Heart left ventricle (tissue), 16 donors: ENCODE measurements at regions not wholly inside any gene's neighbourhood (a gene's known extent, or its start where the extent isn't known, plus 50 kb on each side); places are given as distances from the start of the nearest gene placed in this dataset.

Experiments
- ATAC-seq, 4 donors: fragments of 200-7000 bp; cut with Tn5 transposase; one replicate each; pipeline ENCODE4 v1.9.1; 2020 to 2022; ENCODE audit warnings: moderate library complexity in 4 of 4, mild to moderate bottlenecking in 3 of 4, moderate number of reproducible peaks in 1 of 4
- DNase-seq, 5 donors: peaks; one replicate each; pipeline ENCODE4 v3.0.0-alpha.2; 2020
- H3K27ac ChIP-seq, 12 donors: fragments of 200-600 bp; sonication (generic) in 4 of 12; one replicate each; pipeline versions ENCODE4 v1.5.0 to v1.8.0; 2016 to 2022; ENCODE audit warnings: mild to moderate bottlenecking in 2 of 12
- H3K27me3 ChIP-seq, 9 donors: fragments of 200-600 bp; sonication (generic) in 2 of 9; one replicate each; pipeline versions ENCODE4 v1.5.1 to v1.8.0; 2016 to 2022; ENCODE audit warnings: mild to moderate bottlenecking in 3 of 9
- H3K36me3 ChIP-seq, 9 donors: fragments of 200-600 bp; sonication (generic) in 2 of 9; one replicate each; pipeline versions ENCODE4 v1.5.0 to v1.8.0; 2018 to 2022; ENCODE audit warnings: mild to moderate bottlenecking in 2 of 9
- H3K4me1 ChIP-seq, 12 donors: fragments of 200-600 bp; sonication (generic) in 4 of 12; one replicate each; pipeline versions ENCODE4 v1.5.0 to v1.8.0; 2016 to 2022; ENCODE audit warnings: mild to moderate bottlenecking in 3 of 12
- H3K4me3 ChIP-seq, 12 donors: fragments of 200-600 bp; sonication (generic) in 4 of 12; one replicate each; pipeline versions ENCODE4 v1.5.0 to v1.8.0; 2017 to 2022; ENCODE audit warnings: mild to moderate bottlenecking in 9 of 12, moderate library complexity in 4 of 12
- H3K9me3 ChIP-seq, 12 donors: fragments of 200-600 bp; sonication (generic) in 4 of 12; one replicate each; pipeline versions ENCODE4 v1.5.0 to v1.8.0; 2016 to 2022; ENCODE audit warnings: mild to moderate bottlenecking in 1 of 12
- POLR2A ChIP-seq, 2 donors: fragments of 450-650 bp; IDR thresholded peaks; one replicate each; pipeline ENCODE4 v1.6.1; 2017; ENCODE audit warnings: antibody characterized with exemption in 2 of 2, mild to moderate bottlenecking in 2 of 2, moderate library complexity in 2 of 2
- WGBS, 4 donors: extraction: QIAGEN DNeasy Blood & Tissue Kit in 2 of 4; methylation state at CpG; one replicate each; pipeline versions ENCODE4 v1.1.5 to v1.1.7; 2013 to 2018; 5-methylcytosine and 5-hydroxymethylcytosine counted together
- intact Hi-C, 10 donors: fragments of 100-400 bp; cut with DNase I; formaldehyde crosslinking; loops; one replicate each; pipeline versions ENCODE4 v1.11.1 to v1.14.2; 2022
- TF ChIP-seq, protein P1 (sequence below), 12 donors: fragments of 200-600 bp; sonication (generic) in 4 of 12; IDR thresholded peaks; one replicate each; pipeline versions ENCODE4 v1.5.0 to v1.8.0; 2018 to 2022; ENCODE audit warnings: antibody characterized with exemption in 12 of 12, mild to moderate bottlenecking in 5 of 12
- donor health status: ischemic (EF 13 %, LVEDD 7.1; RV severe dilation, severe dysfunction).
- donor health status: healthy with polysubstance abuse.
- donor health status: DM: no; HTN: yes; CAD: no.
- donor health status: DM: no; HTN: no; CAD: no.
- donor health status: ischemic (EF 25% LVEDD 6.9; RV normal size, moderate dysfunction).
- donor health status: ischemic (EF 25% LVEDD 5.7; RV mildly dilated, moderate dysfunction).
- donor health status: healthy.
- donor health status: DM: yes; HTN: yes; CAD: no.
- donor health status: ischemic (EF 35%, LVEDD 5.7; RV mildly dilated, moderate dysfunction).
- donor health status: nonischemic (EF 11% LVEDD 7.7; RV severe dilation, severe dysfunction).
- donor health status: DM: yes; HTN: yes; CAD: no.
- donor health status: PGD.
- donor health status: ischemic (EF 29% LVEDD 5.4; RV normal size, mild dysfunction).
- donor health status: nonischemic (EF 23%, LVEDD 6.1; RV moderate dilation, normal function).

DNA sequence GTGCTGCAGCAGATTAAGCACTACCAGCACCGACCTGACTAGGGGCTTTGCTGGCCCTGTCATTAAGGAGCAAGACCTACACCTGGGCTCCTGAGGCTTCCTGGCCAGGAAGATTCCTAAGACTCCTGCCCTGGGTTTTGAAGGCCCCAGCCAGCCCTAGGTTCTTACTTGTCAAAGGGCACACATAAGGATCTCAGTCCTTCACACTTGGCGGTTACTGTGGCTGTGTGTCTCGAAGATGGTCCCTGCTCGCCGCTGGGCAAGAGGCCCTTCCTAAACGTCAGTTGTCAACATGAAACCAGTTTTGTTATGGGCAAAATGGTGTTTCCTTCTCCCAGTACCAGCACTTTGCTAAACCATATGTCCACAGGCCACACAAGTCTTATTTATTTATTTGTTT is 470.6 kb downstream of the TOX3 start:
- no peaks in the 10 kb centered on the region for H3K36me3 ChIP-seq
- peaks cover 0 to under 1% (median 0%) of the 10 kb centered on the region in 9 donors for H3K27me3 ChIP-seq
- 85 to 91% (median 89%) methylated on average over 6 of the region's 6 CpGs for WGBS, 4 donors
- intact Hi-C loops = no loop called here
- ATAC-seq = no peak
- H3K27ac ChIP-seq = no peak overlapping the region
- H3K9me3 ChIP-seq = no peaks in the 10 kb centered on the region
- TF ChIP-seq, protein P1, sequence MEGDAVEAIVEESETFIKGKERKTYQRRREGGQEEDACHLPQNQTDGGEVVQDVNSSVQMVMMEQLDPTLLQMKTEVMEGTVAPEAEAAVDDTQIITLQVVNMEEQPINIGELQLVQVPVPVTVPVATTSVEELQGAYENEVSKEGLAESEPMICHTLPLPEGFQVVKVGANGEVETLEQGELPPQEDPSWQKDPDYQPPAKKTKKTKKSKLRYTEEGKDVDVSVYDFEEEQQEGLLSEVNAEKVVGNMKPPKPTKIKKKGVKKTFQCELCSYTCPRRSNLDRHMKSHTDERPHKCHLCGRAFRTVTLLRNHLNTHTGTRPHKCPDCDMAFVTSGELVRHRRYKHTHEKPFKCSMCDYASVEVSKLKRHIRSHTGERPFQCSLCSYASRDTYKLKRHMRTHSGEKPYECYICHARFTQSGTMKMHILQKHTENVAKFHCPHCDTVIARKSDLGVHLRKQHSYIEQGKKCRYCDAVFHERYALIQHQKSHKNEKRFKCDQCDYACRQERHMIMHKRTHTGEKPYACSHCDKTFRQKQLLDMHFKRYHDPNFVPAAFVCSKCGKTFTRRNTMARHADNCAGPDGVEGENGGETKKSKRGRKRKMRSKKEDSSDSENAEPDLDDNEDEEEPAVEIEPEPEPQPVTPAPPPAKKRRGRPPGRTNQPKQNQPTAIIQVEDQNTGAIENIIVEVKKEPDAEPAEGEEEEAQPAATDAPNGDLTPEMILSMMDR (IDR thresholded peaks at IDR 0.05) = no peak
- no peak for TF ChIP-seq POLR2A (IDR thresholded peaks at IDR 0.05)
- no peak overlapping the region for H3K4me3 ChIP-seq
- no peaks in the 10 kb centered on the region for H3K4me1 ChIP-seq
- DNase-seq = no peak

DNA sequence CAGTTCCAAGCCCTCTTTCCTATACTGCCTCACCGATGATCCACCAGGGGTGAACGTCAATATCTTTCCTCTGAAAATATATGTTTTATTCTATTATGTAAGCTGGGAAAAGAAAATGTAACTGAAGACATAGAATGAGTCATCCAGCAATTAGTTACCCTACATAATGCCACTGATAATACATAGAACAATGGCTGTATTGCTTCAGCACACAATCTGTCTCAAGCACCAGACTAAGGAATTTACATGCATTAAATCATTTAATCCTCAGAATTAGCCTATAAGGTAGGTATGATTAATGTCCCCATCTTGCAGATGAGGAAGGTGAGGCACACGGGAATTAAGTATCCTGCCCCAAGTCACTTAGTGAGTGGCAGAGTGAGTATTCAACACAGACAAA is 472.8 kb downstream of the TOX3 start:
- WGBS, 4 donors = 87 to 96% (median 90%) methylated on average over 3 of the region's 3 CpGs
- Histone ChIP-seq H3K4me1 (no peaks in the 10 kb centered on the region), H3K9me3 (no peaks in the 10 kb centered on the region), H3K36me3 (no peaks in the 10 kb centered on the region), H3K27me3 (no peaks in the 10 kb centered on the region), H3K27ac (no peak overlapping the region), H3K4me3 (no peak overlapping the region)
- DNase-seq (no peak), ATAC-seq (no peak)
- TF ChIP-seq, protein P1 (IDR thresholded peaks at IDR 0.05) = no peak
- TF ChIP-seq POLR2A (IDR thresholded peaks at IDR 0.05) = no peak
- intact Hi-C loops = loop anchor here in 1 of 10 donors (5.0 kb wide), 1 partner anchor 948 kb away; no protein-coding TSS in a partner anchor

DNA sequence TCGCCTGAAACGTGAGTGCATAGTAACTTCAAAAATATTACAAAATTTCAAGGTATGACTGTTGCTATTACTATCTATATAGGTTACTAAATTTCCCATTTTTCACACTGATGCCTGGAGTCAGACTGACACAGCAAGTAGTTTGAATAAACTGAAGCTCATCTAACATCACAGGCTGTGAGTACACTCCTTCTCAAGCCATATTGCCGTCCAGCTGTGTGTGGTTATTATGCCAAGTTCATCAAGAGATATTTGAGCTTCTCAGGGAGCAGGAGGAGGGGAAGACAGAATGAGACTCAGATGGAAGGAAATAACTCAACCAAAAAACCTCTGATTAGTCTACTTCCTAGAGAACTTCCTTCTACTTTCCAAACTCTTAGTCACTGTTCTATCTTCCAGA is 473.9 kb downstream of the TOX3 start:
- H3K4me1 ChIP-seq = peaks cover 0 to 5% (median 0%) of the 10 kb centered on the region in 12 donors
- no peak for ATAC-seq
- H3K9me3 ChIP-seq = no peaks in the 10 kb centered on the region
- intact Hi-C loops = loop anchor here in 1 of 10 donors (5.0 kb wide), 1 partner anchor 949 kb away; no protein-coding TSS in a partner anchor
- 67 to 77% (median 75%) methylated on average over 3 of the region's 3 CpGs for WGBS, 4 donors
- no peak for DNase-seq
- H3K4me3 ChIP-seq = no peak overlapping the region
- no peaks in the 10 kb centered on the region for H3K27me3 ChIP-seq
- no peaks in the 10 kb centered on the region for H3K36me3 ChIP-seq
- H3K27ac ChIP-seq = no peak overlapping the region
- TF ChIP-seq POLR2A (IDR thresholded peaks at IDR 0.05) = no peak
- TF ChIP-seq, protein P1 (IDR thresholded peaks at IDR 0.05) = no peak

DNA sequence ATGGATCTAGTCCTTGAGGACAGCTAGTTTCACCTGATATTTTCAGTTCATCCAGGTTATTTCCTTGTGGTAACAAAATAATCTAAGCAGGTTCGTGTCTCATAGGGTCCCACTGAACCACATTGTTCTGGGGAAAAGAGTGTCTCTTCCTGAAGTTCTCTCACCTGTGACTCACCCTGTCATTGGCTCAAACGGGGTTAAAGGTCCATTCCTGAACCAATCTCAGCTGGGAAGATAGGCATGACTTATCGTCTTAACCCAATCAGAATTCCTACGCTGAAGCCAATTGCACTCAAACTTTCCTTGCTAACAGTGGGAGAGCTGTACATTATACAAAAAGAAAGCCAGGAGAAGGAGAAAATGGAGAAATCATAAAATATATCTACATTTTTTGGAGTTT is 475.8 kb downstream of the TOX3 start:
- no peaks in the 10 kb centered on the region for H3K9me3 ChIP-seq
- intact Hi-C loops = loop anchor here in 1 of 10 donors (5.0 kb wide), 1 partner anchor 951 kb away; no protein-coding TSS in a partner anchor
- H3K4me3 ChIP-seq = no peak overlapping the region
- ATAC-seq (no peak), DNase-seq (no peak)
- H3K27me3 ChIP-seq = no peaks in the 10 kb centered on the region
- 67 to 75% (median 73%) methylated on average over 4 of the region's 4 CpGs for WGBS, 4 donors
- TF ChIP-seq POLR2A (IDR thresholded peaks at IDR 0.05) = no peak
- TF ChIP-seq, protein P1 (IDR thresholded peaks at IDR 0.05) = no peak
- no peak overlapping the region for H3K27ac ChIP-seq
- no peaks in the 10 kb centered on the region for H3K36me3 ChIP-seq
- H3K4me1 ChIP-seq = peaks cover 0 to 5% (median 0%) of the 10 kb centered on the region in 12 donors
